Stimulated activated CD4-positive, alpha-beta T cell treated with anti-CD3 and anti-CD28 coated beads, Interleukin-2, amount 100 ng/mL, for 24 hours (primary cell): ENCODE measurements at regions not wholly inside any gene's neighbourhood (a gene's known extent, or its start where the extent isn't known, plus 50 kb on each side); places are given as distances from the start of the nearest gene placed in this dataset.
"Not testable (repeated sequence)": the region's sequence is repeated elsewhere in the genome, so short reads cannot be mapped to it uniquely, and the experiment has no call there.

ENCODE experiments used
- DNase-seq, 2 donors: peaks; one replicate each; pipeline ENCODE4 v3.0.0-alpha.2; 2020

- no peak for DNase-seq
Measured at GRCh38 chr9:18299449-18299848, 174.5 kb upstream of the ADAMTSL1 start.

DNA sequence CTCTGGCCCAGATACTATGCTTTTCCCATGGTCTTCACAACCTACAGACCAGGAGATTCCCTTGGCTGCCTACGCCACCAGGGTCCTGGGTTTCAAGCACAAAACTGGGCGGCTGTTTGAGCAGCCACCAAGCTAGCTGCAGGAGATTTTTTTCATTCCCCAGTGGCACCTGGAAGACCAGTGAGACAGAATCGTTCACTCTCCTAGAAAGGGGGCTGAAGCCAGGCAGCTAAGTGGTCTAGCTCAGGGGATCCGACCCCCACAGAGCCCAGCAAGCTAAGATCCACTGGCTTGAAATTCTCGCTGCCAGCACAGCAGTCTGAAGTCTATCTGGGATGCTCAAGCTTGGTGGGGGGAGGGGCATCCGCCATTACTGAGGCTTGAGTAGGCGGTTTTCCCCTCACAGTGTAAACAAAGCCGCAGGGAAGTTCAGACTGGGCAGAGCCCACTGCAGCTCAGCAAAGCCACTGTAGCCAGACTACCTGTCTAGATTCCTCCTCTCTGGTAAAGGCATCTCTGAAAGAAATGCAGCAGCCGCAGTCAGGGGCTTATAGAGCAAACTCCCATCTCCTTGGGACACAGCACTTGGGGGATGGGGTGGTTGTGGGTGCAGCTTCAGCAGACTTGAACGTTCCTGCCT lies 168.7 kb upstream of the ADAMTSL1 start:
- not testable (repeated sequence) for DNase-seq

DNA sequence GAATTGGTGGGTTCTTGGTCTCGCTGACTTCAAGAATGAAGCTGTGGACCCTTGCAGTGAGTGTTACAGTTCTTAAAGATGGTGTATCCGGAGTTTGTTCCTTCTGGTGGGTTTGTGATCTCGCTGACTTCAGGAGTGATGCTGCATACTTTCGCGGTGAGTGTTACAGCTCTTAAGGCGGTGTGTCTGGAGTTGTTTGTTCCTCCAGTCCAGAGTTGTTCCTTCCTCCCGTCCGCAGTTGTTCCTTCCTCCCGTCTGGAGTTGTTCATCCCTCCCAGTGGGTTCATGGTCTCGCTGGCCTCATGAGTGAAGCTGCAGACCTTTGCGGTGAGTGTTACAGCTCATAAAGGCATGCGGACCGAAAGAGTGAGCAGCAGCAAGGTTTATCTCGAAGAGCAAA lies 159.6 kb upstream of the ADAMTSL1 start:
- no peak for DNase-seq

- no peak for DNase-seq
Measured at GRCh38 chr9:18317896-18318295, 156.1 kb upstream of the ADAMTSL1 start.

- DNase-seq: no peak
Measured at GRCh38 chr9:18319918-18320445, 154.0 kb upstream of the ADAMTSL1 start.

DNA sequence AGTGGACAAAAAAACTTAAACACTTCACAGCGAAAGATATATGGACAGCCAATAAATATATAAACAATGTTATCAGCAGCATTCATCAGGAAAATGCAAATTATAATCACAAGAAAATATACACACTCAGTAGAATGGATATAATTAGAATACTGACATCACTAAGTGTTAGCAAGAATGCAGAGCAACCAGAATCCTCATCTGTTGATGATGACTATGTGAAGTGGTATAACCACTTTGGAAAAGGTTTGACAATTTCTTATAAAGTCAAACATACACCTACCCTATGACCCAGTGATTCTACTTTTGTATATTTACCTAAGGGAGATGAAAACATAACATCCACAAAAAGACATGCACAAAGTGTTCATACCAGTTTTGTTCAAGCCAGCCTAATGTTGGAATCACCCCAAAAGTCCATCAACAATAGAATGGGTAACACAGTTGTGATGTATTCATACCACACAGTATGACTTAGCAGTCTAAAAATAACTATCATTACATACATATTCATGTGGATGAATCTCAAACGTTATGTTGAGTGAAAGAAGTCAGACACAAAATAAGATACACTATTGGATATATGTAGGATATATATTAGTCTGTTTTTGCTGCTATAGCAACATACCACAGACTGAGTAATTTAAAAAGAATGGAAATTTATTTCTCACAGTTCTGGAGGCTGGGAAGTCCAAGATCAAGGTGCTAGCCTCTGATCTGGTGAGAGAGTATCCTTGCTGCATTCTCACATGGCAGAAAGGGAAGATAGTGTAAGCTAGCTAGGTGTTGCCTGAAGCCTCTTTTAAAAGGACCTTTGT lies 148.8 kb upstream of the ADAMTSL1 start:
- DNase-seq: no peak

- not testable (repeated sequence) for DNase-seq
Measured at GRCh38 chr9:18325746-18326011, 148.3 kb upstream of the ADAMTSL1 start.

DNA sequence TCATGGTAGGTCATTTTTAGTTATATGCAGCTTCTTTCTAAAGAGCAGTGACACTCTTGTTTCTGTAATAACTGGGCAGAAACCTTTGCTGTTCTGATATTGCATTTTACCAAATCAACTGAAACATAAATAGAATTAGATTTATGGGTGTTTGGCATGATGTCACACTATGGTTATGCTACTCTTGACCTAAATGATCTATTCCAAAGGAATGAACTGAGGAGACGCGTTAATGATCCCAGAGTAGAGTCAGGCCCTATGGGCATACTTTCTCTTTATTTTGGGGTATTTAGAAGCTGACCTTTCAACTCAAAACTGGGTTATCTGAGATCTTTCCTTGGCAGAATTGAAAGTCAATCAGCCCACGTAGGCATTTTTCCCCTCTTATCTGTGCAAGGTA lies 146.8 kb upstream of the ADAMTSL1 start:
- no peak for DNase-seq

GRCh38 chr9:18330401-18331309 lies 143.3 kb upstream of the ADAMTSL1 start:
- no peak for DNase-seq

DNA sequence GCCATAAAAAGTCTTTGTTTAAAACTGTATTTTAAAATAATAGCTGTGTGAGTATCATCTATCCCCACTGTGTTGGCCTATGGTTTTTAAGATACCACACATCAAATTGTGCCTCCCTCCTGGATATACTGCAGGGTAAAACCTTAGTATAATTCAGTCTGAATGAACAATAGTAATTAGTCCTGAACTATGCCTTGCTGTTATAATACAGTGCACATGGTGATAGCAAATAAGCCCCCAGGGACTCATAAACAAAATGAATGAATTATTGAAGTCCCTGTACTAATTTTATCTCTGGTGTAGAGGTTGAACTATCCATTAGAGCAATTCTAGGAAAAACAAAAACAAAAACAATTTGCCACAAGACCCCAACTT lies 142.7 kb upstream of the ADAMTSL1 start:
- DNase-seq: no peak

DNA sequence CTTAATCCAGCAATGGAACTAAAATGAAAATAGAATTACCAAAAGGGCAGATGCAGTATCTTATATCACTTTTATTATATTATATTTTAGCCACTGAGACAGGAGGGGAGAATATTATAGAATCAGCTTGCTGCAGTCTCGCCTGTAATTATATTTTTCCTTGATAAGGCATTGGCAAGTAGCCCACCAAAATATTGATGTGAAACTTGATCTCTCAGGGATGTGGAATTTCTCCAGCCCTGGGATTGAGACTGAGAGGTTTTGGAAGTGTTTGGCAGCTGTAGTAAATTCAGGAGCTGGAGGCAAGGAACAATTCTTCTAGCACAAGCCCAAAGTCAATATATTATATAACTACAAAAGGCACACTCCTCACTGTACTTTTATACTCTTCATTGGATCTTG lies 142.1 kb upstream of the ADAMTSL1 start:
- DNase-seq: no peak

- no peak for DNase-seq
Measured at GRCh38 chr9:18333157-18333556, 140.8 kb upstream of the ADAMTSL1 start.

- no peak for DNase-seq
Measured at GRCh38 chr9:18335825-18336224, 138.1 kb upstream of the ADAMTSL1 start.

GRCh38 chr9:18338042-18338441 lies 135.9 kb upstream of the ADAMTSL1 start:
- DNase-seq: no peak

DNA sequence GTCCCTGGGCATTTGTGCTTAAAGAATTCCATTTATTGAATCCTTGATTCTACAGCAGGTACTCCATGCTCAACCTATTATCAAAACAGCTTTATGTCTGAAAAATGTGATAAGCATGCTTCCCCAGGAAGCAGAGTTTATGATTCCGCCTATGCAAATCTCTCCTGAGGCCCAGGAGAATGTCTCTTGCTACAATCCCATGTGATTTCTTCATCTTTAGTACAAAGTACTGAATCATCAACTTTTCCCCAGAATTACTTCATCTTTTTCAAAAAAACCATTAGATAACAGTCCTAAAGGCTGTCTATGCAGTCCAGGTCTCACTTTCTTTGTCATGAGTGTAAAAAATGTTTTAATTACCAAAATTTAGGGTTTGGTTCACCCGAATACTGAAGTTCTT lies 130.2 kb upstream of the ADAMTSL1 start:
- no peak for DNase-seq

GRCh38 chr9:18346745-18347144 lies 127.2 kb upstream of the ADAMTSL1 start:
- DNase-seq: no peak

- no peak for DNase-seq
Measured at GRCh38 chr9:18347386-18348082, 126.4 kb upstream of the ADAMTSL1 start.

GRCh38 chr9:18348083-18348475 lies 125.9 kb upstream of the ADAMTSL1 start:
- no peak for DNase-seq

GRCh38 chr9:18349530-18349929 lies 124.4 kb upstream of the ADAMTSL1 start:
- DNase-seq: no peak

- DNase-seq: no peak
Measured at GRCh38 chr9:18350036-18350435, 123.9 kb upstream of the ADAMTSL1 start.

- no peak for DNase-seq
Measured at GRCh38 chr9:18350995-18351595, 122.9 kb upstream of the ADAMTSL1 start.

GRCh38 chr9:18352711-18353110 lies 121.2 kb upstream of the ADAMTSL1 start:
- no peak for DNase-seq

DNA sequence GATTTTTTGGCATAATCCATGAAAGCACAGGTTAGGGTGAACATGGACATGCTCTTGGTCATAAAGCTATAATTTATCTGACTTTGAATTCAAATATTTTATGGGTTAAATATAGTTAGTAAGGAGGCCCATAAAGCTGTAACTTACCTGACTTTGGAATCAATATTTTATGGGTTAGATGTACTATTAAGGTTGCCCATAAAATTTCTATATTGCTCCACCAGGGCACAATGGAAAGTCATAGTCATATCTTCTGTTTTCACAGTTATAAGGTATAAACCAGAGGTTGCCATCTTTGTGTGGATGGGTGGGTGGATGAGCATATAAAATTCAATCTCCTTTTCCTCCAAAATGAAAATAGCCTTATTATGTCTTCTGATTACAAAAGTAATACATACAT lies 120.5 kb upstream of the ADAMTSL1 start:
- DNase-seq: no peak
